ENCODE measurements at regions not wholly inside any gene's neighbourhood (a gene's known extent, or its start where the extent isn't known, plus 50 kb on each side); places are given as distances from the start of the nearest gene placed in this dataset.

DNA sequence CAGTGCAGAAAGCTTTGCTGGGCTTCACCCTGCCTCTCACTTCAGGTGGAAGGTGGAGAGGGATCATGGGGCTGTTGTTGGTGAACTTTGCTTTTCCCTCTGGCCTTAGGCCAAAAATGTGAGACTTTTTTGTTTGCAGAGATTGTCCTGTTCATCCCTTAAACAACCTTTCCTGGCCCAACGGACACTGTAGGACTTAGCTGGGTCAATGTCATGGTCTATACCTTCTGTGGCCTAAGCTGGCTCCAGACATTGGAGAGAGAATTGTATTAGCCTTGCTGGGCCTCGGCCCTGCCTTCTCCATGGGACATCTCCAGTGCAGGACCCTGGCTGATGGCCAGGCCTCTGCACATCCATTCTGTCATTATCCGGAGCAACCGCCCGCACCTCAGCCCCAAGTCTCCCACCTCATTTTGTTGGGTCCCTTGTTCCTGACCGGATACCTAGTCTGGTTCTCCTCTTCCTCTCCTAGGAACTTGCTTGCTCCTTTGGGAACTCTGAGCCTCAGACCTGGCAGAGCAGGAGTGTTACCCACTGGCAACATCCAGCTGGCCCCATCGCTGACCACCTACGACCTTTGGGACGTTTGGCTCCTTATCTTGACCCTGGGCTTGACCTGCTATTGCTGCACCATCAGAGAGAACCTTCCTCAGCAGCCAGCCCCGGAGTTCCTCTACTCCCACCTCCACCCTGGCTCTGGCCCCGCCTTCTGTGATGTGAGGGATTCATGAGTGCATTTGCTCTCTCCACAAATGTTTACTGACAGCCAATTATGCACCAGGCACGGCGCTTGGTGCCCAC lies 128.2 kb downstream of the BANF2 start:
- Histone ChIP-seq H3K79me1 (ENCODE audit: low read depth in 1 of 2, low read length in 2 of 2) (0 out of 4 replicates have a peak, but pooled peaks cover 0 to 3% of the 10 kb centered on the region in 2 experiments), H3K4me1 (ENCODE audit: control insufficient read depth, insufficient read depth, low read length) (peaks cover 17% of the 10 kb centered on the region), H3K36me3 (ENCODE audit: control insufficient read depth, insufficient read depth, low read length) (no peaks in the 10 kb centered on the region), H2BK5ac (ENCODE audit: low read depth, low read length, poor library complexity, severe bottlenecking) (no peak overlapping the region), H3K4me3 (ENCODE audit: insufficient read depth, low read depth, low read length) (no peak overlapping the region), H3K18ac (ENCODE audit: low read depth, low read length) (no peak overlapping the region), H3K9me3 (ENCODE audit: control insufficient read depth, insufficient read depth, low read length) (no peaks in the 10 kb centered on the region), H3K23ac (ENCODE audit: low read depth, low read length) (no peak overlapping the region), H3K9me1 (ENCODE audit: insufficient read depth, low read length) (peaks cover 24% of the 10 kb centered on the region), H3K14ac (replicated peaks; ENCODE audit: low read depth, low read length) (no peak overlapping the region), H4K8ac (ENCODE audit: low read depth in 2 of 2, low read length in 2 of 2) (no peak overlapping the region), H3K4me2 (ENCODE audit: low read depth, low read length) (no peak overlapping the region), H3K4ac (ENCODE audit: low read depth, low read length) (0 out of 2 replicates have a peak overlapping the region, but pooled peaks have one; percentile 24), H3K56ac (ENCODE audit: extremely low read depth, insufficient read depth, low read length) (no peak overlapping the region), H3K27me3 (ENCODE audit: control insufficient read depth, insufficient read depth, low read length) (no peaks in the 10 kb centered on the region), H4K5ac (ENCODE audit: low read depth, low read length) (no peak overlapping the region), H4K91ac (ENCODE audit: insufficient read depth, low read depth, low read length) (no peak overlapping the region), H3K27ac (ENCODE audit: insufficient read depth, low read length) (no peak overlapping the region), H2AK9ac (replicated peaks; ENCODE audit: low read depth, low read length, poor library complexity) (peak overlapping the region; percentile 15), H2AK5ac (ENCODE audit: low read depth, low read length) (peak overlapping the region; percentile 65), H2AFZ (replicated peaks; ENCODE audit: low read length, poor library complexity) (peak overlapping the region; percentile 16), H2BK120ac (ENCODE audit: low read depth, low read length) (no peak overlapping the region), H4K20me1 (ENCODE audit: insufficient read depth, low read length) (no peaks in the 10 kb centered on the region), H2BK15ac (ENCODE audit: low read depth, low read length) (no peak overlapping the region), H2BK20ac (ENCODE audit: low read depth, low read length) (no peak overlapping the region), H3K9ac (ENCODE audit: low read depth, low read length) (no peak overlapping the region)
- ChIA-PET CTCF (interaction anchor here (1.5 kb wide), 1 partner anchor 14 kb away, joined by 4 read pairs; no protein-coding TSS in a partner anchor), POLR2A (ENCODE audit: unreplicated experiment) (no interaction called here)
- DNase-seq: no peak
- intact Hi-C loops (cut with micrococcal nuclease): no loop called here
- WGBS, 2 experiments (ENCODE audit: extremely low coverage in 2 of 2, insufficient read length in 1 of 2): 95% methylated on average over 4 of the region's 13 CpGs; no CpG with 5 or more reads in 1 of the 2 experiments
- no peak for ATAC-seq (ENCODE audit: low read depth)
- BruUV-seq (replicated peaks): no TSS peak
- TF ChIP-seq NFE2L2 (IDR thresholded peaks at IDR 0.05; ENCODE audit: low read depth, low read length) (no peak), SMC3 (IDR thresholded peaks at IDR 0.05; ENCODE audit: low read depth, low read length) (no peak)
- dilution Hi-C loops (cut with HindIII; ENCODE audit: low sequenced_read_pairs, unreplicated experiment): no loop called here
- in situ Hi-C loops (cut with MboI; ENCODE audit: low sequenced_read_pairs): no loop called here

Data from IMR-90 (cell line).